Naive B cell (primary cell): ENCODE measurements at regions not wholly inside any gene's neighbourhood (a gene's known extent, or its start where the extent isn't known, plus 50 kb on each side); places are given as distances from the start of the nearest gene placed in this dataset.

Source experiments
- ATAC-seq, 2 donors: fragments of 150-1000 bp; cut with Tn5 transposase; 2 replicates each; pipeline ENCODE4 v1.10.0; 2021; ENCODE audit warnings: low read depth in 2 of 2, mild to moderate bottlenecking in 2 of 2, moderate library complexity in 2 of 2
- DNase-seq: peaks from one replicate; pipeline ENCODE4 v3.0.0; 2022
- H3K27ac Mint-ChIP-seq, 6 donors: one replicate each; pipeline ENCODE4 v1.8.0; 2020 to 2022; ENCODE audit warnings: mild to moderate bottlenecking in 6 of 6, mixed read lengths in 6 of 6, moderate library complexity in 5 of 6, inconsistent platforms in 2 of 6
- H3K27me3 Mint-ChIP-seq, 3 donors: one replicate each; pipeline ENCODE4 v1.8.0; 2021 to 2022; ENCODE audit warnings: mixed read lengths in 3 of 3, mild to moderate bottlenecking in 1 of 3
- H3K36me3 Mint-ChIP-seq, 2 donors: one replicate each; pipeline ENCODE4 v1.8.0; 2020 to 2022; ENCODE audit warnings: mixed read lengths in 2 of 2, inconsistent platforms in 1 of 2, mild to moderate bottlenecking in 1 of 2
- H3K4me1 Mint-ChIP-seq, 3 donors: one replicate each; pipeline ENCODE4 v1.8.0; 2020 to 2022; ENCODE audit warnings: mixed read lengths in 3 of 3, inconsistent platforms in 1 of 3, mild to moderate bottlenecking in 1 of 3, moderate library complexity in 1 of 3
- H3K4me3 Mint-ChIP-seq, 8 donors: one replicate each; pipeline ENCODE4 v1.8.0; 2020 to 2022; ENCODE audit warnings: mild to moderate bottlenecking in 8 of 8, mixed read lengths in 8 of 8, moderate library complexity in 8 of 8, inconsistent platforms in 2 of 8
- H3K9me3 Mint-ChIP-seq, 7 donors: one replicate each; pipeline ENCODE4 v1.8.0; 2020 to 2022; ENCODE audit warnings: mixed read lengths in 7 of 7, mild to moderate bottlenecking in 5 of 7, inconsistent platforms in 2 of 7, moderate library complexity in 1 of 7

GRCh38 chr6:4314201-4314707 is 178.9 kb upstream of the ECI2 start:
- peaks cover 5 to 51% (median 37%) of the 10 kb centered on the region in 7 donors for H3K9me3 Mint-ChIP-seq
- ATAC-seq (no peak), DNase-seq (no peak)
- H3K4me1 Mint-ChIP-seq, result peaks cover 11 to 27% (median 14%) of the 10 kb centered on the region in 3 donors
- no peak overlapping the region for H3K4me3 Mint-ChIP-seq
- H3K36me3 Mint-ChIP-seq, result peaks cover 0 to 29% of the 10 kb centered on the region in 2 donors
- H3K27me3 Mint-ChIP-seq, result peaks cover 0 to 24% (median 13%) of the 10 kb centered on the region in 3 donors
- H3K27ac Mint-ChIP-seq, result no peak overlapping the region

GRCh38 chr6:4313044-4313686 is 177.8 kb upstream of the ECI2 start:
- Mint-ChIP-seq H3K4me1 (peaks cover 4 to 17% (median 8%) of the 10 kb centered on the region in 3 donors), H3K4me3 (no peak overlapping the region), H3K9me3 (peaks cover 5 to 51% (median 37%) of the 10 kb centered on the region in 7 donors), H3K27me3 (peaks cover 0 to 17% (median 9%) of the 10 kb centered on the region in 3 donors), H3K27ac (peak overlapping the region in 1 of 6 donors; percentile 36), H3K36me3 (peaks cover 0 to 29% of the 10 kb centered on the region in 2 donors)
- ATAC-seq (no peak), DNase-seq (no peak)

GRCh38 chr6:4311976-4312860 is 176.8 kb upstream of the ECI2 start:
- ATAC-seq (no peak), DNase-seq (no peak)
- H3K9me3 Mint-ChIP-seq, result peaks cover 5 to 51% (median 39%) of the 10 kb centered on the region in 7 donors
- H3K27me3 Mint-ChIP-seq, result peaks cover 0 to 20% (median 15%) of the 10 kb centered on the region in 3 donors
- H3K4me3 Mint-ChIP-seq, result no peak overlapping the region
- H3K27ac Mint-ChIP-seq, result no peak overlapping the region
- H3K4me1 Mint-ChIP-seq, result peaks cover 0 to 7% (median 4%) of the 10 kb centered on the region in 3 donors
- peaks cover 0 to 29% of the 10 kb centered on the region in 2 donors for H3K36me3 Mint-ChIP-seq

GRCh38 chr6:4309540-4309939 is 174.2 kb upstream of the ECI2 start:
- ATAC-seq (no peak), DNase-seq (no peak)
- peaks cover 0 to 29% of the 10 kb centered on the region in 2 donors for H3K36me3 Mint-ChIP-seq
- H3K27ac Mint-ChIP-seq, result no peak overlapping the region
- H3K4me3 Mint-ChIP-seq, result peak overlapping the region in 1 of 8 donors; percentile 49
- peaks cover 8 to 34% (median 34%) of the 10 kb centered on the region in 3 donors for H3K27me3 Mint-ChIP-seq
- no peaks in the 10 kb centered on the region for H3K4me1 Mint-ChIP-seq
- H3K9me3 Mint-ChIP-seq, result peaks cover 5 to 51% (median 41%) of the 10 kb centered on the region in 7 donors

- Mint-ChIP-seq H3K9me3 (peaks cover 5 to 40% (median 37%) of the 10 kb centered on the region in 7 donors), H3K36me3 (peaks cover 0 to 29% of the 10 kb centered on the region in 2 donors), H3K27ac (no peak overlapping the region), H3K27me3 (peaks cover 11 to 43% (median 34%) of the 10 kb centered on the region in 3 donors), H3K4me3 (no peak overlapping the region), H3K4me1 (no peaks in the 10 kb centered on the region)
- ATAC-seq, result no peak
- no peak for DNase-seq
These were observed 173.0 kb upstream of the ECI2 start for GRCh38 chr6:4308364-4308763.

GRCh38 chr6:4304927-4305455 is 169.6 kb upstream of the ECI2 start:
- Mint-ChIP-seq H3K27ac (no peak overlapping the region), H3K4me1 (no peaks in the 10 kb centered on the region), H3K27me3 (peaks cover 11 to 43% (median 41%) of the 10 kb centered on the region in 3 donors), H3K9me3 (peaks cover 0 to 8% (median 6%) of the 10 kb centered on the region in 7 donors), H3K36me3 (peaks cover 0 to 6% of the 10 kb centered on the region in 2 donors), H3K4me3 (no peak overlapping the region)
- DNase-seq (no peak), ATAC-seq (no peak)

GRCh38 chr6:4303638-4304037 is 168.3 kb upstream of the ECI2 start:
- Mint-ChIP-seq H3K27ac (no peak overlapping the region), H3K27me3 (peaks cover 11 to 40% (median 36%) of the 10 kb centered on the region in 3 donors), H3K36me3 (no peaks in the 10 kb centered on the region), H3K4me1 (no peaks in the 10 kb centered on the region), H3K4me3 (no peak overlapping the region), H3K9me3 (peaks cover 0 to 4% (median 2%) of the 10 kb centered on the region in 7 donors)
- ATAC-seq (no peak), DNase-seq (no peak)

GRCh38 chr6:4302524-4302923 is 167.1 kb upstream of the ECI2 start:
- ATAC-seq, result no peak
- peaks cover 0 to 2% of the 10 kb centered on the region in 2 donors for H3K36me3 Mint-ChIP-seq

GRCh38 chr6:4301871-4302270 is 166.5 kb upstream of the ECI2 start:
- Mint-ChIP-seq H3K9me3 (peaks cover 2 to 18% (median 11%) of the 10 kb centered on the region in 7 donors), H3K4me3 (no peak overlapping the region), H3K27me3 (peaks cover 16 to 30% (median 27%) of the 10 kb centered on the region in 3 donors), H3K36me3 (peaks cover 0 to 9% of the 10 kb centered on the region in 2 donors), H3K27ac (no peak overlapping the region), H3K4me1 (no peaks in the 10 kb centered on the region)
- DNase-seq (no peak), ATAC-seq (no peak)

More at GRCh38 chr6:4302524-4302923, 167.1 kb upstream of the ECI2 start:
- peaks cover 4 to 11% (median 7%) of the 10 kb centered on the region in 7 donors for H3K9me3 Mint-ChIP-seq
- H3K27me3 Mint-ChIP-seq, result peaks cover 11 to 37% (median 31%) of the 10 kb centered on the region in 3 donors
- no peaks in the 10 kb centered on the region for H3K4me1 Mint-ChIP-seq
- no peak overlapping the region for H3K27ac Mint-ChIP-seq
- no peak for DNase-seq
- no peak overlapping the region for H3K4me3 Mint-ChIP-seq

- no peak for DNase-seq
These were observed 165.5 kb upstream of the ECI2 start for GRCh38 chr6:4300917-4301316.

GRCh38 chr6:4299476-4299875 is 164.1 kb upstream of the ECI2 start:
- H3K27ac Mint-ChIP-seq, result no peak overlapping the region
- ATAC-seq (no peak), DNase-seq (no peak)
- no peak overlapping the region for H3K4me3 Mint-ChIP-seq
- peaks cover 2 to 18% (median 9%) of the 10 kb centered on the region in 7 donors for H3K9me3 Mint-ChIP-seq
- peaks cover 7 to 14% (median 13%) of the 10 kb centered on the region in 3 donors for H3K27me3 Mint-ChIP-seq
- peaks cover 0 to 9% of the 10 kb centered on the region in 2 donors for H3K36me3 Mint-ChIP-seq
- H3K4me1 Mint-ChIP-seq, result no peaks in the 10 kb centered on the region

More at GRCh38 chr6:4300917-4301316, 165.5 kb upstream of the ECI2 start:
- Mint-ChIP-seq H3K36me3 (peaks cover 0 to 9% of the 10 kb centered on the region in 2 donors), H3K9me3 (peaks cover 2 to 18% (median 9%) of the 10 kb centered on the region in 7 donors), H3K27me3 (peaks cover 7 to 21% (median 19%) of the 10 kb centered on the region in 3 donors), H3K4me3 (no peak overlapping the region), H3K27ac (no peak overlapping the region), H3K4me1 (no peaks in the 10 kb centered on the region)
- ATAC-seq, result no peak

GRCh38 chr6:4297348-4297747 is 162.0 kb upstream of the ECI2 start:
- Mint-ChIP-seq H3K27ac (no peak overlapping the region), H3K27me3 (peaks cover 4 to 13% (median 6%) of the 10 kb centered on the region in 3 donors), H3K9me3 (peaks cover 2 to 18% (median 9%) of the 10 kb centered on the region in 7 donors), H3K4me1 (no peaks in the 10 kb centered on the region), H3K36me3 (peaks cover 0 to 9% of the 10 kb centered on the region in 2 donors), H3K4me3 (no peak overlapping the region)
- no peak for ATAC-seq
- DNase-seq, result no peak

- H3K9me3 Mint-ChIP-seq, result peaks cover 2 to 18% (median 9%) of the 10 kb centered on the region in 7 donors
- H3K36me3 Mint-ChIP-seq, result peaks cover 0 to 9% of the 10 kb centered on the region in 2 donors
- DNase-seq, result no peak
- peaks cover 4 to 13% (median 5%) of the 10 kb centered on the region in 3 donors for H3K27me3 Mint-ChIP-seq
- H3K4me1 Mint-ChIP-seq, result no peaks in the 10 kb centered on the region
- H3K27ac Mint-ChIP-seq, result no peak overlapping the region
- no peak for ATAC-seq
- H3K4me3 Mint-ChIP-seq, result no peak overlapping the region
These were observed 161.2 kb upstream of the ECI2 start for GRCh38 chr6:4296552-4296951.
